Ovary (tissue), 3 donors: ENCODE measurements at regions not wholly inside any gene's neighbourhood (a gene's known extent, or its start where the extent isn't known, plus 50 kb on each side); places are given as distances from the start of the nearest gene placed in this dataset.

Experiments
- POLR2A ChIP-seq: fragments of 450-650 bp; IDR thresholded peaks from one replicate; pipeline ENCODE4 v1.6.1; 2017; ENCODE audit warnings: antibody characterized with exemption, mild to moderate bottlenecking, moderate library complexity
- TF ChIP-seq, protein P1 (sequence below), 3 donors: fragments of 450-650 bp in 2 of 3; fragments of 200-600 bp in 1 of 3; IDR thresholded peaks; one replicate each; pipeline versions ENCODE4 v1.5.1 to v1.8.0; 2016 to 2022; ENCODE audit warnings: antibody characterized with exemption in 3 of 3, mild to moderate bottlenecking in 1 of 3
- donor health status: DM: no; HTN: no; CAD: no.

DNA sequence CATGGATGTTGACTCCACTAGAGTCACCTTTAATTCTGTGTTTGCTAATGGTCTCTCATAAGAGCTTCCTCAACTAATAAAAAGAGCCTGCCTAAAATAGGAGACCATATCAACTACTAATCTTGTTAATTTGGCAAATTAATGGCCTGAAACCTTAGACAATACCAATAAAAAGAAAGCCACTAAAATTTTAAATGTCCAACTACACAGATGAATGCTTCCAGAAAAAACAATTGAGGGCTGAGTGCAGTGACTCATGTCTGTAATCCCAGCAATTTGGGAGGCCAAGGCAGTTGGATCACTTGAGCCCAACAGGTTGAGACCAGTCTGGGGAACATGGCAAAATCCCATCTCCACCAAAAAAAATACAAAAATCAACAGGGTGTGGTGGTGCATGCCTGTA, 230.9 kb downstream of the NSUN3 start:
- TF ChIP-seq, protein P1, sequence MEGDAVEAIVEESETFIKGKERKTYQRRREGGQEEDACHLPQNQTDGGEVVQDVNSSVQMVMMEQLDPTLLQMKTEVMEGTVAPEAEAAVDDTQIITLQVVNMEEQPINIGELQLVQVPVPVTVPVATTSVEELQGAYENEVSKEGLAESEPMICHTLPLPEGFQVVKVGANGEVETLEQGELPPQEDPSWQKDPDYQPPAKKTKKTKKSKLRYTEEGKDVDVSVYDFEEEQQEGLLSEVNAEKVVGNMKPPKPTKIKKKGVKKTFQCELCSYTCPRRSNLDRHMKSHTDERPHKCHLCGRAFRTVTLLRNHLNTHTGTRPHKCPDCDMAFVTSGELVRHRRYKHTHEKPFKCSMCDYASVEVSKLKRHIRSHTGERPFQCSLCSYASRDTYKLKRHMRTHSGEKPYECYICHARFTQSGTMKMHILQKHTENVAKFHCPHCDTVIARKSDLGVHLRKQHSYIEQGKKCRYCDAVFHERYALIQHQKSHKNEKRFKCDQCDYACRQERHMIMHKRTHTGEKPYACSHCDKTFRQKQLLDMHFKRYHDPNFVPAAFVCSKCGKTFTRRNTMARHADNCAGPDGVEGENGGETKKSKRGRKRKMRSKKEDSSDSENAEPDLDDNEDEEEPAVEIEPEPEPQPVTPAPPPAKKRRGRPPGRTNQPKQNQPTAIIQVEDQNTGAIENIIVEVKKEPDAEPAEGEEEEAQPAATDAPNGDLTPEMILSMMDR (IDR thresholded peaks at IDR 0.05): no peak
- no peak for TF ChIP-seq POLR2A
